Activated CD4-positive, alpha-beta T cell treated with anti-CD3 and anti-CD28 coated beads for 4 hours (primary cell): ENCODE measurements at regions not wholly inside any gene's neighbourhood (a gene's known extent, or its start where the extent isn't known, plus 50 kb on each side); places are given as distances from the start of the nearest gene placed in this dataset.

ENCODE experiments used
- DNase-seq, 2 donors: peaks; one replicate each; pipeline ENCODE4 v3.0.0-alpha.2; 2020

GRCh38 chr22:48045369-48045768, 1282.9 kb downstream of the TBC1D22A start:
- no peak for DNase-seq

- DNase-seq: no peak
These were observed 1282.1 kb downstream of the TBC1D22A start for GRCh38 chr22:48044487-48045060.

- DNase-seq: no peak
These were observed 1281.1 kb downstream of the TBC1D22A start for GRCh38 chr22:48043581-48043980.

GRCh38 chr22:48042621-48043395, 1280.4 kb downstream of the TBC1D22A start:
- DNase-seq: no peak

GRCh38 chr22:48039326-48039725, 1276.9 kb downstream of the TBC1D22A start:
- no peak for DNase-seq

- DNase-seq: no peak
These were observed 1275.2 kb downstream of the TBC1D22A start for GRCh38 chr22:48037618-48038017.

GRCh38 chr22:48035897-48036296, 1273.4 kb downstream of the TBC1D22A start:
- DNase-seq: no peak

DNA sequence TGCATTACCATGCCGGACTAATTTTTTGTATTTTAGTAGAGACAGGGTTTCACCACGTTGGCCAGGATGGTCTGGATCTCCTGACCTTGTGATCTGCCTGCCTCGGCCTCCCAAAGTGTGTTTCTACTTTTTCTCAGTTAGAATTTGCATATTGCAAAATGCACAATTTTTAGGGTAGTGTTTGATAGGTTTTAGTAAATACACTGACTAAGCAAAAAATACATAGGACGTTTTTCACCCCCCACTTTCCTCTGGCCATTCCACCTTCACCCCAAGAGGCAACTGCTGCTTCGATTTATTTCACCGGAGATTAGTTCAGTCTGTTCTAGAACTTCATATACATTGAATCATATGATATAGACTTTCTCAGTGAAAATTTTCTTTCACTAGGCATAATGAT, 1269.1 kb downstream of the TBC1D22A start:
- no peak for DNase-seq

DNA sequence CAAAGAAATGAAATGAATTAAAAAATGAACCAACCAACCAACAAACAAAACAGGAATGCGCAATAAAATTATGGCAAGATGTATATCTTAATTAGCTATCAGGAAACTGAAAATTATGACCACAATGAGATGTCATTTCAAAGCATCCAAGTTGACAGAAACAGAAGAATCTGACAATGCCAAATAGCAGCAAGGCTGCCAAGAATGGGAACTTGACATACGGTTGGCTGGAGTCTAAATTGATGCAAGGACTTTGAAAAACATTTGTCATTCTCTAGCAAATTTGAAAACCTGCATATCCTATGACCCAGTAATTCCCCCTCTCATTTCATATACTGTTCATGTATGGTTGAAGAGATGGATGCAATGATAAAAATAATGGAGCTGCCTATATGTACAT, 1262.6 kb downstream of the TBC1D22A start:
- DNase-seq: no peak

DNA sequence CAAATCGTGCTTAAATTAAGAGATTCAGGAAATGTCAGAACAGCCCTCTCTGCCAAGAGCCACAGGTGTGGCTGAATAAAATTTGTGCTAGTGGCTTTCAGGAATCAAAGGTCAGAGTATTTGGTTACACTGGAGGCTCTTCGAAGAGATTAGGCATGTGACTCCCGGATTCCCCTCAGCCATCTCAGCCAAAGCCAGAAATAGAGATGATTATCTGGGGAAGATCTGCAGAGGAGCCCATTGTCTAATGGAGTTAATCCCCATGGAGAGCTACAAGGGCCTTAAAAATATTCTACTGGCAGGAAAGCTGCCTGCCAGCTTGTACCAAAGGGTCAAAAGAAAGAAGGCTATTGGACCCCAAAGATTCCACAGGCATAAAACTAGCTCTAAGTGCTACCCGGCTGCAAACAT, 1259.5 kb downstream of the TBC1D22A start:
- DNase-seq: no peak

DNA sequence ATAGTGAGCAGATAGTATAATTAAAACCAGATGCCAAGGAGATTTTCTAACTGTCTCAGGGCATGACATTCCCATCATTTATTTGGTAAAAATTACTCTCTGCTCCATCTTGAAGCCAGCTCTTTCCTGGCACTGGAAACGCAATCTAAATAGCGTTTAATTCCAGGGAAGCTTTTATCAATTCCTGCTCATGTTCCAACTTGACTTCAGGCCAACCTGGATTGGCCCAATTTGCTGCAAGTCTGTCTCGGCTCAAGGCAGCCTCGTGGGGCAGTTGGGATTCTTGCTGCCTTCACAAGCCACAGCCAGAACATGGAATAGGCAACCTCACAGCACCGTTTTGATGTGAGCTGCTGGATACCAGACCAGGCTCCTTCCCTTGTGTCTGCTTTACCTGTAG, 1255.9 kb downstream of the TBC1D22A start:
- DNase-seq: no peak

DNA sequence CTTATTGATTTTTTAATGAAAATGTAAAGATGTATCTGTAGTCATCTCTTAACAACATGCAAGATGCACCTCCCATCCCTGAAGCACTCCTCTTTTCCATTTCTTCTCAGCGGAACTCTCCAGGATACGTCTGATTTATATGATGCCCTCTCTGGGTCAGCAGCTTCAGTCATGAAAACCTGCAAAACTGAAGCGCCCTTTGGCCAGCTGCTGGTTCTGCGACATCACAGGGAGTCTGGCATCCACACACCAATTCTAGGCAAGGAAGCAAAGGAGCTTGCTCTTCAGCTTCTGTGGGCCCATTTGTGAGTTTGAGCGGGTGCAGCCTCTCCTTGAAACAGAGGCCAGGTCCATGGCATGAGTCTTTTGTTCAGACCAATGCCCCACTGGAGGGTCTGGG, 1253.3 kb downstream of the TBC1D22A start:
- no peak for DNase-seq

- no peak for DNase-seq
These were observed 1242.5 kb downstream of the TBC1D22A start for GRCh38 chr22:48004936-48005335.

DNA sequence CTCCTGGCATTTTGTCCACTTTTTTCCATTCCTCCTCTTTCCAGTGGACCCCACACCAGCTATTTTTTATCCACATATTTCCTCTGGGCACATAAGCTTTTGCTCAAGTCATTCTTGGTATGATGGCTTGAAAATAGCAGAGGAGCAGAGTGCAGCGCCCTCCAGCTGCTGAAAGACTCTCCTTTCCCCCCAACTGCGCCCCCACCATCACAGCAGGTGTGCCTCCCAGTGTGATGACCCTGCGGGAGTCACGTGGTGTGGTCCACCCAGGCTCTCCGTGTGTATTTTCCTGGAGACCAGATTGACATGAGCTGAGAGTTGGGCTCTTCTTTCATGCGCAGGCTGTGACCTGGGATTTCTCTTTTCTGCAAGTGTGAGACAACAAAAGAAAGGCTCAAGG, 1241.6 kb downstream of the TBC1D22A start:
- DNase-seq: no peak

GRCh38 chr22:48001101-48001500, 1238.7 kb downstream of the TBC1D22A start:
- no peak for DNase-seq

DNA sequence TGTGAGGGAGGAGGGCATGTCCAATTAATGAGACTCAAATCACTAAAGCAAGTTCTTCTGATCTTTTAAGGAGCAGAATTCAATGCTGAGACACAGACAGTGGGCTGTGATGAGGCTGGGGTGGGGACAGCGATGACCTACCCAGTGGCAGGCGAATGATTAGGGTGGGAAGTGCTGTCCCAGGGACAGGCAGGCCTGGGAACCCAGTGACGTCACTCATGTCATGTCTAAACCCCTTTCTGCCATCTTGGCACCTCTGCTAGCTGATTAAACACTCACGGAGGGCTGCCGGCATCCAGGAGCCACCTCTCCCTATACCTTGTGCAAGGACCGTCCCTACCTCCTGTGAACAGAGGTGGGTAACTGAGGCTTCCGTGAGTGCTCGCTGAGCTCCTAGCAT, 1235.2 kb downstream of the TBC1D22A start:
- DNase-seq: no peak

- DNase-seq: no peak
These were observed 1234.7 kb downstream of the TBC1D22A start for GRCh38 chr22:47997052-47997590.

- no peak for DNase-seq
These were observed 1234.0 kb downstream of the TBC1D22A start for GRCh38 chr22:47996446-47996857.

DNA sequence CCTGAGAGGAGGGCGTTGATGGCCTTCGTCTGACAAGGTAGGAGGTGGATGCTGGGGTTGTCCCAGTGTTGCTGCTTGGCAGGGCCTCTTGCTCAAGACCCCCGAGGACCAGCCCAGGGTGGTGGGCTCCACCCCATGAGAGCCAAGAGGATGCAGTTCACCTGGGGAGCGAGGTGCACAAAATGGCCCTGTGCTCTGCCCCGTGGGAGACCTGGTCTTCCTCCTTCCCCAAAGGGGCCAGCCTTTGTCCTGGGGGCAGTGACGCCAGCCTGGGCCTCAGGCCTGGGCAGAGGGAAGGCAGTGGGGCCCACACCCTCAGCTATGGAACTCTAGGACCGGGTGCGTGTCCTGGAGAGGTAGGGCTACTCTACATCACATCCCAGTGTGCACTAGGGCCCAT, 1233.3 kb downstream of the TBC1D22A start:
- DNase-seq: no peak

- no peak for DNase-seq
These were observed 1232.8 kb downstream of the TBC1D22A start for GRCh38 chr22:47995264-47995627.

GRCh38 chr22:47994601-47995263, 1232.3 kb downstream of the TBC1D22A start:
- no peak for DNase-seq

DNA sequence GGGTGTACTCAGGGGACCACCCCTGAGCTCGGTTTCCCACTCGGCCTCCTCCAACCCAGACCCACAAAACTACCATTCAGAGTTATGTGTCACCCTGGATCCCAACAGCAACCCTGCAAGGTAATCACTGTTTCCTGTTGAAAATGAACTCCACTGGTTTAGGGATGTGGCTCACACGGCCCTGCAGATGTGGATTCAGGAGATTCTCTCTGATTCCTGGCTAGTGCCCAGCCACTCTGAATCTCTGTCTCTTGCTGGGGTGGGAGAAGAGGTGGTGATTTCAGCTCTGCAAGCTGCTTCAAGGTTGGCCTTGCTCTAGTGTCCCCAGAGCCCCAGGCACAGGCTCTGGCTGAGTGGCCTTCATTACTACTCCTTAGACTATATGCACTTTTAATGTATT, 1231.6 kb downstream of the TBC1D22A start:
- DNase-seq: no peak

GRCh38 chr22:47990481-47990880, 1228.0 kb downstream of the TBC1D22A start:
- no peak for DNase-seq

DNA sequence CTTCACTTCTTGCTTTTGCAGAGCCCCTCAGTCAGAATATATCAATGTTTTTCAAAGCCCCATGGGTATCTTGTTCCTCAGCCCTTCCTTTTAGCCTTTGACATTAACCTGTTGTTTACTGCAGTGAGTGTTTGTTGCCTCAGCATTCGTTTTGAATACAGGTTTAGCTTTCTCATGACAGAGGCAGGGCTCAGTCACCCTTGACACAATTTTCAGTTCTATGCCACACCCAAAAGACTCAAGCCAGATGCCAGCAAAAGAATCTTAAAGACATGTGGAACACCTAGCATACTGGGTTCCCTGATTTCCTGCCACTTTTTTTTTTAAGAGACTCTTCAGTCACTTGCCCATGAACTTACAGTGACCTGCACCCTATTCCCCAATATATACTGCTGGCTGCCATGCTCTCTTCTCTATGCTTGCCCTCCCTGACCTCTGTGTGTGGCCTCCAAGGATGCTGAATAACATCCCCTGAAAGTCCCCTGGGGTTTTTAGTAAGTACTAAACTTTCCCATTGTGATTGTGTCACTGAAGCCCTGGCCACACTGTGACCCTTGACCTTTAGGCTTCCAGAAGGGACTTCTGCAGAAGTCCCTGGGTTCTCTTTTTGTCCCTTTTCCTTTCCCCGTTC, 1225.5 kb downstream of the TBC1D22A start:
- DNase-seq: no peak
